SK-N-SH (cell line): ENCODE measurements at regions not wholly inside any gene's neighbourhood (a gene's known extent, or its start where the extent isn't known, plus 50 kb on each side); places are given as distances from the start of the nearest gene placed in this dataset.

ENCODE experiments used
- POLR2AphosphoS5 ChIP-seq: IDR thresholded peaks from 2 replicates; pipeline ENCODE4 v1.6.1; 2012; ENCODE audit warnings: low read depth, low read length
- RAD21 ChIP-seq: IDR thresholded peaks from 2 replicates; pipeline ENCODE4 v1.6.1; 2012; ENCODE audit warnings: mild to moderate bottlenecking, low read length
- TF ChIP-seq, protein P1 (sequence below): IDR thresholded peaks from 2 replicates; pipeline ENCODE4 v1.6.1; 2012; ENCODE audit warnings: mild to moderate bottlenecking, low read depth, low read length, moderate library complexity

DNA sequence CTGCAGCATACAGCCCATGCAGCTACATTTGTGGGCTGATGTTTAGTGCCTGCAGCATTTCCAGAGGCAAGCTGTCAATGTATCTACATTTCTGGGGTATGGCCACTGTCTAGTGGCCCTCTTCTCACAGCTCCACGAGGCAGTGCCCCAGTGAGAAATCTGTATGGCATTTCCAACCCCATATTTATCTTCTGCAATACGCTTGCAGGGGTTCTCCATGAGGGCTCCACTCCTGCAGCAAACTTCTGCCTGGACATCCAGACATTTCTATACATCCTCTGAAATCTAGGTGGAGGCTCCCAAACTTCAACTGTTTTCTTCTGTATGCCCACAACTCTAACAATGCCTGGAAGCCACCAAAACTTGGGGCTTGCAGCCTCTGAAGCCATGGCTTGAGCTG is 502.3 kb downstream of the C6orf118 start:
- no peak for TF ChIP-seq POLR2AphosphoS5
- TF ChIP-seq, protein P1, sequence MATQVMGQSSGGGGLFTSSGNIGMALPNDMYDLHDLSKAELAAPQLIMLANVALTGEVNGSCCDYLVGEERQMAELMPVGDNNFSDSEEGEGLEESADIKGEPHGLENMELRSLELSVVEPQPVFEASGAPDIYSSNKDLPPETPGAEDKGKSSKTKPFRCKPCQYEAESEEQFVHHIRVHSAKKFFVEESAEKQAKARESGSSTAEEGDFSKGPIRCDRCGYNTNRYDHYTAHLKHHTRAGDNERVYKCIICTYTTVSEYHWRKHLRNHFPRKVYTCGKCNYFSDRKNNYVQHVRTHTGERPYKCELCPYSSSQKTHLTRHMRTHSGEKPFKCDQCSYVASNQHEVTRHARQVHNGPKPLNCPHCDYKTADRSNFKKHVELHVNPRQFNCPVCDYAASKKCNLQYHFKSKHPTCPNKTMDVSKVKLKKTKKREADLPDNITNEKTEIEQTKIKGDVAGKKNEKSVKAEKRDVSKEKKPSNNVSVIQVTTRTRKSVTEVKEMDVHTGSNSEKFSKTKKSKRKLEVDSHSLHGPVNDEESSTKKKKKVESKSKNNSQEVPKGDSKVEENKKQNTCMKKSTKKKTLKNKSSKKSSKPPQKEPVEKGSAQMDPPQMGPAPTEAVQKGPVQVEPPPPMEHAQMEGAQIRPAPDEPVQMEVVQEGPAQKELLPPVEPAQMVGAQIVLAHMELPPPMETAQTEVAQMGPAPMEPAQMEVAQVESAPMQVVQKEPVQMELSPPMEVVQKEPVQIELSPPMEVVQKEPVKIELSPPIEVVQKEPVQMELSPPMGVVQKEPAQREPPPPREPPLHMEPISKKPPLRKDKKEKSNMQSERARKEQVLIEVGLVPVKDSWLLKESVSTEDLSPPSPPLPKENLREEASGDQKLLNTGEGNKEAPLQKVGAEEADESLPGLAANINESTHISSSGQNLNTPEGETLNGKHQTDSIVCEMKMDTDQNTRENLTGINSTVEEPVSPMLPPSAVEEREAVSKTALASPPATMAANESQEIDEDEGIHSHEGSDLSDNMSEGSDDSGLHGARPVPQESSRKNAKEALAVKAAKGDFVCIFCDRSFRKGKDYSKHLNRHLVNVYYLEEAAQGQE, result no peak
- TF ChIP-seq RAD21, result no peak
